Lower lobe of right lung (tissue), 2 donors: ENCODE measurements at regions not wholly inside any gene's neighbourhood (a gene's known extent, or its start where the extent isn't known, plus 50 kb on each side); places are given as distances from the start of the nearest gene placed in this dataset.

ENCODE experiments used
- ATAC-seq, 2 donors: fragments of 200-7000 bp; cut with Tn5 transposase; one replicate each; pipeline ENCODE4 v1.9.1; 2020 to 2022; ENCODE audit warnings: mild to moderate bottlenecking in 2 of 2, moderate library complexity in 2 of 2
- DNase-seq: peaks from one replicate; pipeline ENCODE4 v3.0.0-alpha.2; 2020
- H3K27ac ChIP-seq: fragments of 200-600 bp; one replicate; pipeline ENCODE4 v1.8.0; 2022
- H3K27me3 ChIP-seq: fragments of 200-600 bp; one replicate; pipeline ENCODE4 v1.8.0; 2022; ENCODE audit warnings: low read depth
- H3K36me3 ChIP-seq: fragments of 200-600 bp; one replicate; pipeline ENCODE4 v1.8.0; 2022; ENCODE audit warnings: mild to moderate bottlenecking
- H3K4me1 ChIP-seq: fragments of 200-600 bp; one replicate; pipeline ENCODE4 v1.8.0; 2022
- H3K4me3 ChIP-seq: fragments of 200-600 bp; one replicate; pipeline ENCODE4 v1.8.0; 2022; ENCODE audit warnings: mild to moderate bottlenecking
- H3K9me3 ChIP-seq: fragments of 200-600 bp; one replicate; pipeline ENCODE4 v1.8.0; 2022
- CTCF ChIP-seq: fragments of 200-600 bp; IDR thresholded peaks from one replicate; pipeline ENCODE4 v1.8.0; 2022; ENCODE audit warnings: antibody characterized with exemption, mild to moderate bottlenecking
- intact Hi-C: fragments of 100-400 bp; cut with DNase I; formaldehyde crosslinking; loops from one replicate; pipeline ENCODE4 v1.11.0; 2022
- donor health status: DM: no; HTN: yes; CAD: no; lungs with severe emphysema.

GRCh38 chr3:127422663-127423375 lies 135.0 kb upstream of the PRR20G start:
- peaks cover 25% of the 10 kb centered on the region for H3K27me3 ChIP-seq
- no peak for DNase-seq
- intact Hi-C loops, result no loop called here

DNA sequence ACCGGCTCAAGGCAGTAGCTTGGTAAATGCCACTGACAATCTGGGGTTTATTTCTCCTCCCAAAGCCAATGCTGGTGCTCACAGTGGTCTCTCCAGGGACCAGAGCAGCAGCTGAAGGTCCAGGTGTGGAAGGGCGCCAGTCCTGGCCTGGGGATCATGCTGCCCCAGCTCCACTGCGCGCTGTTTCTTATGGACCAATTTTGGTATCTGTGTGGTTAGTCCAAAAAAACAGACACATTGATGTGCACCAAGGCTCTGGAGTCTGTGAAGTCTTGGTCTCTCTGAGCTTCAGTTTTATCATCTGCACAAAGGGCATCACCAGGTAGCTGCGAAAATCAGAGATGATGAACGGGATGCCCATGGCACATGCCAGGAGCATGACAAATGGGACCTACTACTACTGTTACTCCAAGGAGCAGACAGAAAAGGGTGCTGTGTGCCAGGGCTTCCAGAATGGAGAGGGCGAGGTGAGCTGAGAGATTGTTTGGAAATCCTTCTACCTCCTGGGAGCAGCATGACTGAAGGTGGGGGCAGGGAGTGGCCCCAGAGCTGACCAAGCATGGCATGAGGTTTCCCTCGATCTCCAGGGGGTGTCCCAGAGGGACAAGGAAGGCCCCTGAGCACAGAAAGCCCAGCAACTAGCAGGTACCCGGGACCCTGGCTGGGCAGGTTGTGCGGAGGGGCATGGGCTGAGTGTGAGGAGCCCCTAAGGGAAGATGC lies 134.3 kb upstream of the PRR20G start:
- Histone ChIP-seq H3K36me3 (no peaks in the 10 kb centered on the region), H3K4me3 (no peak overlapping the region), H3K27ac (no peak overlapping the region), H3K9me3 (no peaks in the 10 kb centered on the region), H3K4me1 (no peaks in the 10 kb centered on the region), H3K27me3 (peaks cover 23% of the 10 kb centered on the region)
- intact Hi-C loops, result no loop called here
- DNase-seq, result no peak
- no peak for TF ChIP-seq CTCF
- ATAC-seq, result no peak

More at GRCh38 chr3:127422663-127423375, 135.0 kb upstream of the PRR20G start:
- Histone ChIP-seq H3K4me3 (no peak overlapping the region), H3K4me1 (no peaks in the 10 kb centered on the region), H3K36me3 (no peaks in the 10 kb centered on the region), H3K27ac (no peak overlapping the region), H3K9me3 (no peaks in the 10 kb centered on the region)
- no peak for ATAC-seq
- TF ChIP-seq CTCF, result no peak

DNA sequence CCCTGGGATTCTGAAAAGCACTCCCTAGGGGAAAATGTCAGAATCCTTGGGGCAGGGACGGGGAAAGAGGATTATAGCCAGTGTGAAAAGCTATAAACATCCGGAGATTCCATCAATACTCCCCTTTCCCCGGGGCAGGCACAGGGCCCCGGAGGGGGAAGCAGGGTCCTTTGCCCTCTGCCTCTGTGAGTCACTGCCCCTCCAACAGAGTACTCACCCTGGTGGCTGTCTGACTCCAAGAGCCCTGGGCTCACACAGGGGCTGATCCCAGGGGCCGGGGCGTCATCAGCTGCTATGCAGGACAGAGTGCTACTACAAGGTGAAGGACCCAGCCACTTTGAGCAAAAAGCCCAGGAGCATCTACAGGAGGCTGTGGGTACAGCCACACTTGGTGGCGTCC lies 133.0 kb upstream of the PRR20G start:
- H3K27ac ChIP-seq, result no peak overlapping the region
- no peak for DNase-seq
- peaks cover 11% of the 10 kb centered on the region for H3K27me3 ChIP-seq
- intact Hi-C loops, result no loop called here
- H3K4me1 ChIP-seq, result no peaks in the 10 kb centered on the region
- no peak for TF ChIP-seq CTCF
- H3K4me3 ChIP-seq, result no peak overlapping the region
- no peaks in the 10 kb centered on the region for H3K9me3 ChIP-seq
- no peaks in the 10 kb centered on the region for H3K36me3 ChIP-seq
- no peak for ATAC-seq

DNA sequence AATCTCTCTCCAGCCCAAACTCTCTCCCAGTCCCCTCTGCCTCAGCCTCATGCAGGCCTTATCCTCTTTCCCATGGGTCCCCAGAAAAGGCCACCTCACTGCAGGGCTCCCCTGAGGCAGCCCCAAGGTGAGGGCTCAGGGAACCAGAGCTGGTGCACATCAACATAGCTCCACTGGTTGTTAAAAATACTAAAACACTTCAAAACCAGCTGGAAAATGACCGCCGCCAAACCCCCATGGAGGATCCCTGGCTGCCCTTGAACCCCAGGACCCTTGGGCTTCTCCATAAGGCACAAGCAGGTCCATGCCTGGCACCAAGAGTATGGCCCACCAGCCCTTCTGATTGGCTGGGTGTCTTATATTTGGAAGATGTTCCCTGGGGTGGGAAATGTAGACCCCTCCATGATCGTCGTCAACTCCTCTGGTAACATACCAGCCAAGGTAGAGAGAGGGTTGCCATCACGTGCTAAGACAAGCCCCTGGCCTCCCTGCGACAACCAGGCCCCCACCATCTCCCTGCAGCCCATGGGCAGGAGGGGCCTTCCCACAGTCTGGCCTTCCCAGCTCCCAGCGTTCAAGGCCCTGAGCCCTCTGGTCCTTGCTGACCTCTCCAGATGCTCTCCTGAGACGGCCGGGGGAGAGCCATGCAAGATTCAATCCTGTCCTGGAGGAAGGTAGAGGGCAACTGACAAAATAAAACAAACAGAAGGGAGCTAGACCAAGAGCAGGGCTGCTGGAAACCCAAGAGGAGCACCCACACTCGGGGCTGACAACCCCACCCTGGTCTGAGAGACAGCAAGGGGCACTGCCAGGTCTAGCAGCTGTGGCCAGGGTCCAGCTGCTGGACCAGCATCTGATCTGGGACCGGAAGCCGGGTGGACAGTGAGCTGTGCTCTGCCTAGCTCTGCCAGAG lies 132.1 kb upstream of the PRR20G start:
- peaks cover 5% of the 10 kb centered on the region for H3K27me3 ChIP-seq
- H3K27ac ChIP-seq, result no peak overlapping the region
- no peaks in the 10 kb centered on the region for H3K9me3 ChIP-seq
- no peak for DNase-seq
- intact Hi-C loops, result no loop called here
- H3K36me3 ChIP-seq, result no peaks in the 10 kb centered on the region
- no peak overlapping the region for H3K4me3 ChIP-seq
- ATAC-seq, result no peak
- no peaks in the 10 kb centered on the region for H3K4me1 ChIP-seq
- TF ChIP-seq CTCF, result no peak

- Histone ChIP-seq H3K4me3 (no peak overlapping the region), H3K4me1 (no peaks in the 10 kb centered on the region), H3K27ac (no peak overlapping the region), H3K27me3 (peaks cover 11% of the 10 kb centered on the region), H3K36me3 (no peaks in the 10 kb centered on the region), H3K9me3 (no peaks in the 10 kb centered on the region)
- DNase-seq (no peak), ATAC-seq (no peak)
- no peak for TF ChIP-seq CTCF
- intact Hi-C loops, result no loop called here
These were observed 131.3 kb upstream of the PRR20G start for GRCh38 chr3:127419182-127419581.
